MCF 10A (cell line): ENCODE measurements at regions not wholly inside any gene's neighbourhood (a gene's known extent, or its start where the extent isn't known, plus 50 kb on each side); places are given as distances from the start of the nearest gene placed in this dataset.

Experiments
- BruUV-seq: library from RNA; stranded (reverse); fragments of 400-500 nt; replicated peaks from 2 replicates; lab custom pipeline; 2021; lab: Mats Ljungman, UMichigan
- CTCF ChIA-PET: fragments of 300-600 bp; sonication (Branson Sonifier 250); formaldehyde crosslinking; extraction: SDS; loops from one replicate; lab custom pipeline; 2021; ENCODE audit warnings: antibody characterized with exemption, inconsistent platforms; lab: Yijun Ruan, JAX
- POLR2A ChIA-PET: fragments of 300-600, 350-650 bp; sonication (Branson Sonifier 250); formaldehyde crosslinking; extraction: SDS; loops from one replicate; lab custom pipeline; 2020; ENCODE audit warnings: antibody characterized with exemption, inconsistent platforms; lab: Yijun Ruan, JAX
- DNase-seq: peaks from one replicate; pipeline ENCODE4 v3.0.0-alpha.2; 2018; ENCODE audit not compliant: unreplicated experiment
- H3K27ac Mint-ChIP-seq: one replicate; pipeline ENCODE4 v1.8.0; 2022; ENCODE audit warnings: mild to moderate bottlenecking, low read depth, mixed read lengths; ENCODE audit not compliant: unreplicated experiment
- H3K27me3 Mint-ChIP-seq: one replicate; pipeline ENCODE4 v1.8.0; 2022; ENCODE audit warnings: mixed read lengths; ENCODE audit not compliant: insufficient read depth, unreplicated experiment
- H3K36me3 Mint-ChIP-seq: one replicate; pipeline ENCODE4 v1.8.0; 2022; ENCODE audit warnings: mild to moderate bottlenecking, moderate library complexity, mixed read lengths; ENCODE audit not compliant: insufficient read depth, unreplicated experiment
- H3K4me1 Mint-ChIP-seq: one replicate; pipeline ENCODE4 v1.8.0; 2022; ENCODE audit warnings: mixed read lengths; ENCODE audit not compliant: insufficient read depth, unreplicated experiment
- H3K4me3 Mint-ChIP-seq: one replicate; pipeline ENCODE4 v1.8.0; 2022; ENCODE audit warnings: mild to moderate bottlenecking, moderate library complexity, mixed read lengths; ENCODE audit not compliant: unreplicated experiment
- H3K9me3 Mint-ChIP-seq: one replicate; pipeline ENCODE4 v1.8.0; 2022; ENCODE audit warnings: mixed read lengths; ENCODE audit not compliant: unreplicated experiment
- CTCF ChIP-seq: fragments of 200-600 bp; IDR thresholded peaks from one replicate; pipeline ENCODE4 v1.8.0; 2022; ENCODE audit warnings: antibody characterized with exemption, mild to moderate bottlenecking; ENCODE audit not compliant: unreplicated experiment
- intact Hi-C: fragments of 100-400 bp; cut with micrococcal nuclease; formaldehyde crosslinking; loops from 2 replicates; pipeline ENCODE4 v1.14.1; 2022

GRCh38 chr7:22586101-22586785 is 86.3 kb upstream of the STEAP1B start:
- no peak overlapping the region for H3K27ac Mint-ChIP-seq
- BruUV-seq = no TSS peak
- no peaks in the 10 kb centered on the region for H3K36me3 Mint-ChIP-seq
- no peak for TF ChIP-seq CTCF
- intact Hi-C loops = no loop called here
- DNase-seq = no peak
- ChIA-PET CTCF (interaction anchor here (0.9 to 1.8 kb wide), 4 partner anchors 23 to 147 kb away, joined by 3 to 8 read pairs (median 5); no protein-coding TSS in a partner anchor), POLR2A (interaction anchor here (0.7 to 1.5 kb wide), 3 partner anchors 76 to 641 kb away, joined by 3 to 5 read pairs (median 3); partner anchors contain the start of gene CDCA7L)
- H3K27me3 Mint-ChIP-seq = no peaks in the 10 kb centered on the region
- H3K4me1 Mint-ChIP-seq = peaks cover 61% of the 10 kb centered on the region
- no peaks in the 10 kb centered on the region for H3K9me3 Mint-ChIP-seq
- H3K4me3 Mint-ChIP-seq = no peak overlapping the region

- TF ChIP-seq CTCF = no peak
- H3K9me3 Mint-ChIP-seq = peaks cover 8% of the 10 kb centered on the region
- no peaks in the 10 kb centered on the region for H3K36me3 Mint-ChIP-seq
- peak overlapping the region; percentile 92 for H3K27ac Mint-ChIP-seq
- no TSS peak for BruUV-seq
- H3K4me3 Mint-ChIP-seq = no peak overlapping the region
- H3K4me1 Mint-ChIP-seq = peaks cover 50% of the 10 kb centered on the region
- CTCF ChIA-PET = interaction anchor here (0.6 to 3.2 kb wide), 5 partner anchors 23 to 147 kb away, joined by 3 to 15 read pairs (median 3); partner anchors contain the start of gene IL6
- no peak for DNase-seq
- H3K27me3 Mint-ChIP-seq = no peaks in the 10 kb centered on the region
- POLR2A ChIA-PET = interaction anchor here (0.6 to 1.9 kb wide), 2 partner anchors 143 to 1879 kb away, joined by 3 to 7 read pairs; partner anchors contain the start of gene IL6
- intact Hi-C loops = no loop called here
These were observed 84.2 kb upstream of the STEAP1B start for GRCh38 chr7:22584179-22584578.

GRCh38 chr7:22582863-22583622 is 83.1 kb upstream of the STEAP1B start:
- Mint-ChIP-seq H3K27me3 (no peaks in the 10 kb centered on the region), H3K36me3 (no peaks in the 10 kb centered on the region), H3K27ac (peak overlapping the region; percentile 92), H3K4me3 (no peak overlapping the region), H3K4me1 (peaks cover 52% of the 10 kb centered on the region), H3K9me3 (peaks cover 8% of the 10 kb centered on the region)
- POLR2A ChIA-PET = interaction anchor here (0.7 to 1.9 kb wide), 3 partner anchors 11 to 144 kb away, joined by 3 to 7 read pairs (median 3); partner anchors contain the start of gene IL6
- intact Hi-C loops = no loop called here
- CTCF ChIA-PET = interaction anchor here (0.5 to 3.2 kb wide), 8 partner anchors 22 to 242 kb away, joined by 3 to 15 read pairs (median 3); partner anchors contain the start of gene IL6
- peak; percentile 95 for DNase-seq
- TSS peak; percentile 87 for BruUV-seq
- TF ChIP-seq CTCF = no peak

- Mint-ChIP-seq H3K36me3 (peaks cover 7% of the 10 kb centered on the region), H3K4me1 (peaks cover 51% of the 10 kb centered on the region), H3K9me3 (peaks cover 8% of the 10 kb centered on the region), H3K27ac (no peak overlapping the region), H3K4me3 (no peak overlapping the region), H3K27me3 (no peaks in the 10 kb centered on the region)
- POLR2A ChIA-PET = interaction anchor here (0.9 to 1.2 kb wide), 2 partner anchors 19 to 112 kb away, joined by 3 read pairs; no protein-coding TSS in a partner anchor
- no peak for DNase-seq
- no peak for TF ChIP-seq CTCF
- CTCF ChIA-PET = interaction anchor here (0.6 to 3.2 kb wide), 3 partner anchors 145 to 244 kb away, joined by 3 to 15 read pairs (median 3); partner anchors contain the start of gene IL6
- intact Hi-C loops = no loop called here
- BruUV-seq = no TSS peak
These were observed 81.1 kb upstream of the STEAP1B start for GRCh38 chr7:22581099-22581498.
